Stimulated activated CD4-positive, alpha-beta T cell treated with anti-CD3 and anti-CD28 coated beads, Interleukin-2, amount 100 ng/mL, for 4 hours (primary cell): ENCODE measurements at regions not wholly inside any gene's neighbourhood (a gene's known extent, or its start where the extent isn't known, plus 50 kb on each side); places are given as distances from the start of the nearest gene placed in this dataset.

ENCODE experiments used
- DNase-seq: peaks from one replicate; pipeline ENCODE4 v3.0.0-alpha.2; 2020; ENCODE audit warnings: low read depth

DNA sequence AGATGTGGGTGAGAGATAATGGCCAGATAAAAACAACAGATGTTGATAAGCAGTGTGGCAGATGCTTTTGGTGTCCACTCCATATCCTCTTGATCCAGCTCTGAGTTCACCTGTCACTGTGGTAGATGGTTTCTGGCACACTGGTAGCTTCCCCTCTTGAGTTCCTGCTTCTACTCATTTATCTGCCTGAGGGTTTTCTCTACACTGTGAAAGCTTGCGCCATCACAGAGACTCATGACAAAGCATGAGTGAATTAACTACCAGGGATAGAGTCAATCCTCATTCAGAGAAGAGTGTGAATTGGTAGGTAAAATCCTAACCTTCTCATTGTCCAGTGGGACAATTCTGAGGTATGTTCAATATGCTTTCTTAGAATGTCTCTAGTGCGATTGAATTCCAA lies 50.0 kb upstream of the ARHGEF26 start:
- DNase-seq, result no peak
